Kidney (tissue), 13 donors: ENCODE measurements at regions not wholly inside any gene's neighbourhood (a gene's known extent, or its start where the extent isn't known, plus 50 kb on each side); places are given as distances from the start of the nearest gene placed in this dataset.

Source experiments
- DNase-seq, 5 donors: peaks; one replicate each; pipeline ENCODE4 v3.0.0-alpha.2; 2013 to 2020
- FAIRE-seq: peaks from 2 replicates; lab custom pipeline; 2012; peaks lifted over from hg19 to GRCh38; lab: Jason Lieb, UNC
- H3K27ac ChIP-seq, 2 donors: one replicate each; pipeline ENCODE4 v1.7.0; 2013; ENCODE audit warnings: low read depth in 2 of 2, low read length in 2 of 2, inconsistent platforms in 1 of 2
- H3K27me3 ChIP-seq: one replicate; pipeline ENCODE4 v1.7.1; 2013; ENCODE audit warnings: low read length, inconsistent platforms; ENCODE audit not compliant: control insufficient read depth, insufficient read depth
- H3K36me3 ChIP-seq, 3 donors: one replicate each; pipeline versions ENCODE4 v1.7.0 to v1.7.1; 2013; ENCODE audit warnings: low read length in 3 of 3, control low read depth in 1 of 3, inconsistent platforms in 1 of 3; ENCODE audit not compliant: insufficient read depth in 3 of 3, control insufficient read depth in 2 of 3
- H3K4me1 ChIP-seq, 3 donors: one replicate each; pipeline versions ENCODE4 v1.7.0 to v1.7.1; 2013; ENCODE audit warnings: low read length in 3 of 3, inconsistent platforms in 1 of 3, low read depth in 1 of 3; ENCODE audit not compliant: control insufficient read depth in 2 of 3, insufficient read depth in 2 of 3
- H3K4me3 ChIP-seq, 3 donors: one replicate each; pipeline versions ENCODE4 v1.7.0 to v1.8.1; 2013; ENCODE audit warnings: low read length in 3 of 3, control low read depth in 1 of 3, inconsistent platforms in 1 of 3
- H3K9ac ChIP-seq, 3 donors: one replicate each; pipeline versions ENCODE4 v1.7.0 to v1.7.1; 2013; ENCODE audit warnings: low read length in 3 of 3, control low read depth in 1 of 3, inconsistent platforms in 1 of 3
- H3K9me3 ChIP-seq, 3 donors: one replicate each; pipeline versions ENCODE4 v1.7.0 to v1.7.1; 2013; ENCODE audit warnings: low read length in 3 of 3, control low read depth in 1 of 3, inconsistent platforms in 1 of 3; ENCODE audit not compliant: control insufficient read depth in 2 of 3, insufficient read depth in 1 of 3
- CTCF ChIP-seq: IDR thresholded peaks from 3 replicates; pipeline ENCODE4 v1.5.1; 2012; ENCODE audit warnings: mild to moderate bottlenecking, moderate library complexity, borderline replicate concordance; ENCODE audit not compliant: insufficient read depth; ENCODE audit errors: extremely low read depth
- intact Hi-C: fragments of 100-400 bp; cut with DNase I; formaldehyde crosslinking; loops from one replicate; pipeline ENCODE4 v1.11.1; 2022
- donor health status: control.
- donor health status: control.
- donor health status: control.
- donor health status: control.
- donor health status: control.
- donor health status: DM: yes; HTN: yes; CAD: no.
- donor health status: Normal renal cell carcinoma (clear cell type).

- DNase-seq (no peak), FAIRE-seq (no peak)
- Histone ChIP-seq H3K4me1 (no peaks in the 10 kb centered on the region), H3K36me3 (no peaks in the 10 kb centered on the region), H3K9ac (no peak overlapping the region), H3K4me3 (no peak overlapping the region), H3K9me3 (no peaks in the 10 kb centered on the region), H3K27ac (no peak overlapping the region), H3K27me3 (no peaks in the 10 kb centered on the region)
- TF ChIP-seq CTCF = no peak
- intact Hi-C loops = no loop called here
Observed at GRCh38 chr11:70780246-70780535, 381.9 kb downstream of the CTTN start.

GRCh38 chr11:70782401-70782913 lies 384.1 kb downstream of the CTTN start:
- Histone ChIP-seq H3K9me3 (peaks cover 0 to 2% (median 0%) of the 10 kb centered on the region in 3 donors), H3K27me3 (no peaks in the 10 kb centered on the region), H3K4me3 (no peak overlapping the region), H3K36me3 (no peaks in the 10 kb centered on the region), H3K4me1 (peaks cover 0 to 5% (median 0%) of the 10 kb centered on the region in 3 donors), H3K9ac (no peak overlapping the region), H3K27ac (no peak overlapping the region)
- TF ChIP-seq CTCF = no peak
- FAIRE-seq = no peak
- no peak for DNase-seq
- intact Hi-C loops = no loop called here

- no peak for TF ChIP-seq CTCF
- Histone ChIP-seq H3K27ac (no peak overlapping the region), H3K27me3 (no peaks in the 10 kb centered on the region), H3K36me3 (no peaks in the 10 kb centered on the region), H3K4me3 (no peak overlapping the region), H3K9me3 (peaks cover 0 to 2% (median 0%) of the 10 kb centered on the region in 3 donors), H3K9ac (no peak overlapping the region), H3K4me1 (peaks cover 0 to 5% (median 0%) of the 10 kb centered on the region in 3 donors)
- FAIRE-seq (no peak), DNase-seq (no peak)
- intact Hi-C loops = no loop called here
Observed at GRCh38 chr11:70783356-70783755, 385.0 kb downstream of the CTTN start.

- Histone ChIP-seq H3K27me3 (no peaks in the 10 kb centered on the region), H3K27ac (no peak overlapping the region), H3K4me1 (peaks cover 0 to 5% (median 0%) of the 10 kb centered on the region in 3 donors), H3K9ac (no peak overlapping the region), H3K4me3 (no peak overlapping the region), H3K36me3 (no peaks in the 10 kb centered on the region), H3K9me3 (peaks cover 0 to 2% (median 0%) of the 10 kb centered on the region in 3 donors)
- DNase-seq (no peak), FAIRE-seq (no peak)
- intact Hi-C loops = no loop called here
- TF ChIP-seq CTCF = no peak
Observed at GRCh38 chr11:70783821-70784220, 385.5 kb downstream of the CTTN start.
